EH (cell line): ENCODE measurements at regions not wholly inside any gene's neighbourhood (a gene's known extent, or its start where the extent isn't known, plus 50 kb on each side); places are given as distances from the start of the nearest gene placed in this dataset.
"Not testable (repeated sequence)": the region's sequence is repeated elsewhere in the genome, so short reads cannot be mapped to it uniquely, and the experiment has no call there.

Experiments
- DNase-seq: peaks from one replicate; pipeline ENCODE4 v3.0.0-alpha.2; 2015; ENCODE audit warnings: low read depth

GRCh38 chr9:28471261-28471660, 898.0 kb upstream of the C9orf72 start:
- no peak for DNase-seq

- no peak for DNase-seq
These were observed 914.3 kb upstream of the C9orf72 start for GRCh38 chr9:28487561-28487960.

- DNase-seq: no peak
These were observed 917.8 kb upstream of the C9orf72 start for GRCh38 chr9:28491121-28491520.

- DNase-seq: not testable (repeated sequence)
These were observed 924.9 kb upstream of the C9orf72 start for GRCh38 chr9:28498168-28498567.

- DNase-seq: no peak
These were observed 928.9 kb upstream of the C9orf72 start for GRCh38 chr9:28502189-28502588.

- no peak for DNase-seq
These were observed 929.5 kb upstream of the C9orf72 start for GRCh38 chr9:28502741-28503140.

GRCh38 chr9:28503573-28503972, 930.3 kb upstream of the C9orf72 start:
- no peak for DNase-seq

- DNase-seq: no peak
These were observed 945.2 kb upstream of the C9orf72 start for GRCh38 chr9:28518439-28518838.

GRCh38 chr9:28524309-28524708, 951.0 kb upstream of the C9orf72 start:
- not testable (repeated sequence) for DNase-seq

GRCh38 chr9:28528049-28528448, 954.8 kb upstream of the C9orf72 start:
- no peak for DNase-seq

GRCh38 chr9:28538132-28538531, 964.9 kb upstream of the C9orf72 start:
- no peak for DNase-seq

GRCh38 chr9:28539434-28540070, 966.3 kb upstream of the C9orf72 start:
- DNase-seq: no peak

- no peak for DNase-seq
These were observed 969.6 kb upstream of the C9orf72 start for GRCh38 chr9:28542928-28543327.

- DNase-seq: no peak
These were observed 974.2 kb upstream of the C9orf72 start for GRCh38 chr9:28547527-28547926.

GRCh38 chr9:28563291-28563934, 990.1 kb upstream of the C9orf72 start:
- no peak for DNase-seq

GRCh38 chr9:28583832-28584231, 1010.6 kb upstream of the C9orf72 start:
- DNase-seq: no peak

GRCh38 chr9:28584542-28584941, 1011.3 kb upstream of the C9orf72 start:
- DNase-seq: no peak

GRCh38 chr9:28587052-28587451, 1013.8 kb upstream of the C9orf72 start:
- DNase-seq: no peak

GRCh38 chr9:28598408-28598807, 1025.1 kb upstream of the C9orf72 start:
- DNase-seq: no peak

- DNase-seq: no peak
These were observed 1026.9 kb upstream of the C9orf72 start for GRCh38 chr9:28600226-28600625.

GRCh38 chr9:28607843-28608242, 1034.6 kb upstream of the C9orf72 start:
- DNase-seq: no peak

- no peak for DNase-seq
These were observed 1037.1 kb upstream of the C9orf72 start for GRCh38 chr9:28610339-28610738.

GRCh38 chr9:28616310-28616709, 1043.0 kb upstream of the C9orf72 start:
- DNase-seq: no peak

GRCh38 chr9:28620011-28620410, 1046.7 kb upstream of the C9orf72 start:
- no peak for DNase-seq
